ENCODE measurements at regions not wholly inside any gene's neighbourhood (a gene's known extent, or its start where the extent isn't known, plus 50 kb on each side); places are given as distances from the start of the nearest gene placed in this dataset.

DNA sequence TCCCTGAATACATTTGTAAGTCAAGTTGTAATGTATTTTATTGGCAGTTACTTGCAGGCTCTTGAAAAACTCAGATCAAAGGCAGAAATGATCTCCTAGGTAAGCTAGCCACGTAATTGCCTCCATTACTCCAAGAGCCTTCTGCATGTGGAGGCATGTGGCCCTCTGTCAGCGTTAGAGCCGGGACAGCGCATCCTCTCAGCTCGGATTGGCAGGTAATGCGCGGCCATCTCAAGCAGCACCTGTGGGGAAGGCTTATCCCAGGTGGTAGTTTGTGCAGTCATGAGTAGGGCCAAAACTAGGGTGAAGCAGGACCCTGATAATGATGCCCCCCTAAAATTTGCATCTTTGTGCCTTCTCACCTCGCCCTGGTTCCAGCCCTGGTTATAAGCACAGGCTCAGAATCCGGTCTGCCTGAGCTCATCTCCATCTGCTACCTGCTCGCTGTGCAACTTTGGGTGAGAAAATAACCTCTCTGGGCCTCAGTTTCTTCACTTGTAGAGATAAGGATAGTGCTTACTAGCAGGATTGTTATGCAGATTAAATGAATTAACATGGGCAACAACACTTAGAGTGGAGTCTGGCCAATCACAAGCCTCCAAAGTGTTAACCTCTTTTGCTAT is 157.5 kb upstream of the PMEPA1 start:
- no peak for DNase-seq (ENCODE audit: low spot score)

DNA sequence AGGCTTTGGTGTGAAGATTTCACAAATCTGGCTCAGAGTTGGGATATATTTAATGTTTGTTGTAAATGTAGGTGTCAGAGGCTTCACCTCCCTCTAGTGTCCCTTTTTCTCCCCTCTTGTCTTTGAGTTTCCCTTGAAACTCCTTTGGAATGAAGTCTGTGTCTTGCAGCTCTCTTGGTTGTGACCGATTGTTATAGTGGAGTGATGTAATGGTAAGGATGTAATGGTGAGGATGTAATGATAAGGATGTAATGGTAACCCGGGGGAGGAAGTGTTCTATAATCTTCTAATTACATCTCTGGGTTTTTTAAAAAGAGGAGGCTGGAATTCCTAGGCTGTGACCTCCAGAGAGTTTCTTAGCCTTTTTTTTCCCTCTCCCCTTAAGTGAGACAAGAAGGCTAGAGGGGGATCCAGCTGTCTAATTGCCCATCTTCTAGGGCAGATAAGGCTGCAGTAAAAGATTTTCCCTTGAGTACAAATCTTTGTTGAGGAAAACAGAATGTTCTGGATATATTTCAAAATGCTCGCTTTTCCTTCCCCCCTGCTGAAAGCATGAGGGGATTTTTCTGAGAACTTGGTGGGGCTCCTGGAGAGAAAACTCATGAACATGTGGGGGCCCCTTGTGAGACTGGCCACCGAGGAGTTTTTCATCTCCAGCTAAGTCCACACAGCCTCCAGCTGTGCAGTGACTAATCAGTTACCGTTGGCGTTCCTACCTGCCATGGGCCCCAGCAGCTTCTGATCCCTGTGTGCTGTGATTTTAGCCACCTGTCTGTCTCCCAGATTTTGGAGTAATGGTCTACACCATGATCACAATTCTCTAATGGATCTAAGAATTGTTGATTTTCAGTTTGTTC is 156.7 kb upstream of the PMEPA1 start:
- intact Hi-C loops (cut with DNase I), result loop anchor here in 1 of 2 donors (5.0 kb wide), 1 partner anchor 1004 kb away; no protein-coding TSS in a partner anchor
- DNase-seq (ENCODE audit: low spot score), result no peak

More for the DNA sequence above, 157.5 kb upstream of the PMEPA1 start:
- intact Hi-C loops (cut with DNase I), result loop anchor here in 1 of 2 donors (5.0 kb wide), 1 partner anchor 1005 kb away; no protein-coding TSS in a partner anchor

DNA sequence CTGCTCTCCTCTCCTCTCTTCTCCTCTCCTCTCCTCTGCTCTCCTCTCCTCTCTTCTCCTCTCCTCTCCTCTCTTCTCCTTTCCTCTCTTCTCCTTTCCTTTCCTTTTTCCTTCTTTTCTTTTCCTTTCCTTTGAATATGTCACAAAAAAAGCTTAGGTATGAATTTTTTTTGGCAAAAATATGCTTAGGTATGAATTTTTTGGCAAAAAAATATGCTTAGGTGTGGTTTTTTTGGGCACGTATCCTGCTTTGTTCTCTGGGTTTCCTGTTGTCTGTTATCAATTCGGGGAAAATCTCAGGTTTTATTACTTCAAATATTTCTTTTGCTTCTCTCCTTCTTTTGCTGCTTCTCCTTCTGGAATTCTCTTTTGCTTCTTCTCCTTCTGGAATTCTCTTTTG is 155.5 kb upstream of the PMEPA1 start:
- intact Hi-C loops (cut with DNase I), result loop anchor here in 1 of 2 donors (5.0 kb wide), 1 partner anchor 1003 kb away; no protein-coding TSS in a partner anchor
- DNase-seq (ENCODE audit: low spot score), result no peak

DNA sequence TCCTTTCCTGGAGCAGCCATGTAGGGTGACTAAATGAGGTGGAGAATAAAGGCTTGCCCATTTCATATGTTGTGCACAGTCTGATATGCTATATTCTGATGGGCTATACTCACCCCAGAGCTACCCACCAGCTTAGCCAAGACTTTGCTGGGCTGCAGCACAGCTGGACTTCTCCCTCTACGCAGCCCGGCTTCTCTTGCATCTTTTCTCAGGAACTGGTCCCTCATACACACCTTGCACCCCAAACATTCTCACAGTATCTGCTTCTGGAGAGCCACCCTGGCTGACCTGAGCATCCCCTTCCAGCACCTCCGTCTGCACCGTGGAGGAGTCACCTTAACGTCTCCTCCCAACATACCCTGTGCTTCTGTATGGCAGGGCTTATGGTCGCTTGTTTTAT is 150.8 kb upstream of the PMEPA1 start:
- DNase-seq (ENCODE audit: low spot score), result no peak
- intact Hi-C loops (cut with DNase I), result no loop called here

DNA sequence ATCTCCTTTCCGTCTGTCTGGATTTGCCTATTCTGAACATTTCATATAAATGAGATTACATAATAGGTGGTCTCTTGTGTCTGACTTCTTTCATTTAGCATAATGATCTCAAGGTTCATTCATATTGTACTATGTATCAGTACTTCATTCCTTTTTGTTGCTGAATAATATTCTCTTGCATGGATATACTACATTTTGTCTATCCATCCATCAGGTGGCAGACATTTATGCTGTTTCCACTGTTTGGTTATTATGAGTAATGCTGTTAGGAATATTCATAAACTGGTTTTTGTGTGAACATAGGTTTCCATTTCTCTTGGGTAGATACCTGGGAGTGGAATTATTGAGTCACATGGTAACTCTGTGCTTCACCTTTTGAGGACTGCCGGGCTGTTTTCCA is 148.2 kb upstream of the PMEPA1 start:
- intact Hi-C loops (cut with DNase I), result no loop called here
- no peak for DNase-seq (ENCODE audit: low spot score)

DNA sequence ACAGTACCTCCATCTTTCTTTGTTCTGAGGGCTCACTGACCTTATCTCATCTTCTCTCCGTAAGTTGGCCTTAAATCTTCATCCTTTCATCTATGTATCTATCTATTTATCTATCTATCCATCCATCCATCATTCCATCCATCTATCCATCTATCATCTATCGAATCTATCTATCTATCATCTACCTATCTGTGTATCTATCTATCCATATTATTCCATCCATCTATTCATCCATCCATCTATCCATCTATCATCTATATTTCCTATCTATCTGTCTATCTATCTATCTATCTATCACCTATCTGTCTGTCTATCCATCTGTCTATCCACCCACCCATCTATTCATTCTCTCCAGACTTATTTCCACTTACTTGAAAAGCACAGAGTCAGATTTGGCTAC is 147.3 kb upstream of the PMEPA1 start:
- DNase-seq (ENCODE audit: low spot score), result no peak
- intact Hi-C loops (cut with DNase I), result no loop called here

DNA sequence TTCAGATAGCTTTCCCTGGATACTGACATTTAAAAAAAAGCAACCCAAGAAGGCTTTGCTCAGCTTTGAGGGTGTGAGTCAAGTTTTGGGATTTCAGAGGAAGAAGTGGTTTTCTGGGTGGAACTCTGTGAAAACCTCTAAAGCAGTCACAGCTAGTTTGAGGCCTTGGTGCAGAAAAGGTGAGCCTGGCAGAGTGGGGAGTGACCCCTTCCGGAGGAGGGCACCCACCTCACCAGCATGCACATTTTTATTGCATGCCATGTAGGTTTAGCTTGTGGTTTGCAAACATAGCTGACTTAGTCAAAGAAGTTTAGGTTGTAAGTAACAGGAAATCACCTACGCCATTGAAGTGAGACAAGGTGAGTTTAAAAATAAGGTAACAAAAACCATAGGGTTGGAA is 146.8 kb upstream of the PMEPA1 start:
- intact Hi-C loops (cut with DNase I), result no loop called here

DNA sequence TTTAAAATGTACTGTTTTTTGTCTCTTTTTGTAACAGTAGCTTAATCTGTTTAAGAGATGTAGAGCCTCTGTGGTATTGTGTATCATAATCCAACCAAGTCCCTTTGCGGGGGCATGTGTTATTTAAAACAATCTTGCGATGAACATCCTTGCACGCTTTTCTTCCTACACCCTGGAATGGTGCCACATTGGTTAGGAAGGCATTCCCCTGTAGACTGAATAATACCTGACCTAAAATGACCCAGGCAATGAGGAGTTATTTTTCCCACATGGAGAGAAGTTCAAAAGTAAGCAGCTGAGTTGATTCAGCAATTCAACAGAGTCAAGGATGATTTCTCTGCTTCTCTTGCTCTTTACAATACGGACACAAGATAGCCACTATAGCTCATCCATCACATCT is 142.0 kb upstream of the PMEPA1 start:
- intact Hi-C loops (cut with DNase I), result no loop called here
- DNase-seq (ENCODE audit: low spot score), result no peak

More for the DNA sequence above, 146.8 kb upstream of the PMEPA1 start:
- DNase-seq (ENCODE audit: low spot score), result no peak

DNA sequence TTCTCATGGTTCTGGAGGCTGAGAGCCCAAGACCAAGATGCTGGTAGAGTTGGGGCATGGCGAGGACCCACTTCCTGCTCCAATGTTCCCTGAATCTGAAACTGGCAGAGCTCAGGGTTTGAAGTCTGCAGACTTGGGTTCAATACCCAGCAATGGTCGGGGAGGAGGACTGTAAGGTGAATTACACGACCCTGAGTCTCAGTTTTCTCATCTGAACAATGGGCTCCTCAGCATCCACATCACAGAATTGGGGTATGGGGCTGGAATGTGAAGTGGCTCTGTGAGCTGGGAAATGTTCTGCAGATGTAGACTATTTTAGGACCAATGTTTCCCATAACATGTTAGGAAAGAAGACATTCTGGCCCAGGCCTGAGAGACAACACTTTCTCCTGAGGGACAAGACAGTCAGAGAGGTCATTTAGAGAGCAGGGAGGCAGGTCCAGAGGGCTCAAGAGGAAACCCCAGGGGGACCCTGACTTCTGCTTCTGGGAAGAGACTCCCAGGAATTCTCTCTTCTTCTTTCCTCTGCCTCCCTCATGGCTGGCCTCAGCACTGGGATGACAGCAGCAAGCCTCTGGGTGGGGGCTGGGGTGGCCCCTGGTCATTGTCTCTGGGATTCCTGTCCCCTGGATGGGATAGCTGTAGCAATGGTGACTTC is 141.3 kb upstream of the PMEPA1 start:
- DNase-seq (ENCODE audit: low spot score), result no peak
- intact Hi-C loops (cut with DNase I), result no loop called here

DNA sequence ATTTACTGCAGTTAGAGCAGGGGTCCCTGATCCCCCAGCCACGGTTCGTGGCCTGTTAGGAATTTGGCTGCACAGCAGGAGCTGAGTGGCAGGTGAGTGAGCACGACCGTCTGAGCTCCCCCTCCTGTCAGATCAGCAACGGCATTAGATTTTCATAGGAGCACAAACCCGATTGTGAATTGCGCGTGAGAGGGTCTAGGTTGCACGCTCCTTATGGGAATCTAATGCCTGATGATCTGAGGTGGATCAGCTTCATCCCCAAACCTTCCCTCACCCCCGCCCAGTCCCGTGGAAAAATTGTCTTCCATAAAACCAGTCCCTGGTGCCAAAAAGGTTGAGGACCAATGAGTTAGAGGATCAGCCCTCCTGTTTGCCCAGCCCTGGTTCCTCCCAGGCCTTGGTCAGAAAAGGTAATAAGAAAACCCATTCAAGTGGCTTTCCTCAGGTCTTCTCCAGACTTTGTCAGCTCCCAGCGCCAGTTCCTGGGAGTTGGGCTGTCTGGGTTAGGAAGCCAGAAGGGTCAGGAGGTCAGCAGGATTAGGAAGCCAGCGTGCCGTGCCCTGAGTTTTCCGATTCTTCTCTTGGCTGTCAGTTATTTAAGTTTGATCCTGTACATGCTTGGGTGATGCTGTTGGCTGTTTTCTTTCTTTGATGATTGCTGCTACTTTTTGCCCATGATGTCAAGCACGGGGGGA is 139.9 kb upstream of the PMEPA1 start:
- no peak for DNase-seq (ENCODE audit: low spot score)
- intact Hi-C loops (cut with DNase I), result no loop called here

DNA sequence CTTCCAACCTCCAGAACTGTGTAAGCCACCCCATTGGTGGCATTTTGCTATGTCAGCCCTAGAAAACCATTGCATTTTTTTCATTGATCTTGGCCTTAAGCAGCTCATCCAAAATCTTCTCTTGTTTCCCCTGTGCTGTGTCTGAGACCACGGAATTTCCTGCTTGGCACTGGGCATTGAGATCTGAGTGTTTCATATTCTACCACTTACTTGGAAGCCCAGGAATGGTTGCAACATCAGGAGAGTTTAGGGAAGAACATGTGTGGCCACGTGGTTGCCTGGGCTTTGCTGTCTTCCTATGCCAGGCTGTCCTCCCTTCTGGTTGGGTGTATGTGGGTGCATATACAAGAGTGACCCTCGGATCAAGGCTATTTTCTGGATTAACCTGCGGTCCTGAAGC is 139.3 kb upstream of the PMEPA1 start:
- DNase-seq (ENCODE audit: low spot score), result no peak
- intact Hi-C loops (cut with DNase I), result no loop called here

DNA sequence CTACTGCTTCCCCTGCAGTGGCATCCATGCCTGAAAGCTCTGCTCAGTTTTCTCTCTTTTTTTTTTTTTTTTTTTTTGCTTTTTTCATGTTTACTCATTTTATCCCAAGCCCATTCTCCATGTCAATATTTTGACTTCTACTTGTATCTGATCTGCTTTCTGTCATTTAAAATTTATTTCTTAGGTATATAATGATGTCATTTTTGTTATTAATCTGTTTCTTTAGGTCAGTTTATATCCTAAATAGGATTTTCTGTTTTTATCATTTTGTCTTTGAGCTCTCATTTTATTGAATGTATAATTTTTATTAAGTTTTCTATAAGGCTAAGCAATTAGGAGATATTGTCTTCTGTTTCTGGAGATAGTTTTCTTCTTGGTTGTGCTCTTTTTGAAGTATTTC is 138.5 kb upstream of the PMEPA1 start:
- no peak for DNase-seq (ENCODE audit: low spot score)
- intact Hi-C loops (cut with DNase I), result no loop called here

DNA sequence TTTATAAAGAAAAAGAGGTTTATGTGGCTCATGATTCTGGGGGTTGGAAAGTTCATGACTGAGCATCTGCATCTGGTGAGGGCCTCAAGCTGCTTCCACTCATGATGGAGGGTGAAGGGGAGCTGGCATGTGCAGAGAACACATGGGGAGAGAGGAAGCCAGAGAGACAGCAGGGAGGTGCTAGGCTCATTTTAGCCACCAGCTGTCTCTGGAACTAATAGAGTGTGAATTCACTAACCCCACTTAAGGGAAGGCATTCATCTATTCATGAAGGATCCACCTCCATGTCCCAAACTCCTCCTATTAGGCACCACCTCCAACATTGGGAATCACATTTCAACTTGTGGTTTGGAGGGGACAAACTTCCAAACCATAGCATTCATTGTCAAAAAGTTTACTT is 137.3 kb upstream of the PMEPA1 start:
- DNase-seq (ENCODE audit: low spot score), result no peak
- intact Hi-C loops (cut with DNase I), result no loop called here

DNA sequence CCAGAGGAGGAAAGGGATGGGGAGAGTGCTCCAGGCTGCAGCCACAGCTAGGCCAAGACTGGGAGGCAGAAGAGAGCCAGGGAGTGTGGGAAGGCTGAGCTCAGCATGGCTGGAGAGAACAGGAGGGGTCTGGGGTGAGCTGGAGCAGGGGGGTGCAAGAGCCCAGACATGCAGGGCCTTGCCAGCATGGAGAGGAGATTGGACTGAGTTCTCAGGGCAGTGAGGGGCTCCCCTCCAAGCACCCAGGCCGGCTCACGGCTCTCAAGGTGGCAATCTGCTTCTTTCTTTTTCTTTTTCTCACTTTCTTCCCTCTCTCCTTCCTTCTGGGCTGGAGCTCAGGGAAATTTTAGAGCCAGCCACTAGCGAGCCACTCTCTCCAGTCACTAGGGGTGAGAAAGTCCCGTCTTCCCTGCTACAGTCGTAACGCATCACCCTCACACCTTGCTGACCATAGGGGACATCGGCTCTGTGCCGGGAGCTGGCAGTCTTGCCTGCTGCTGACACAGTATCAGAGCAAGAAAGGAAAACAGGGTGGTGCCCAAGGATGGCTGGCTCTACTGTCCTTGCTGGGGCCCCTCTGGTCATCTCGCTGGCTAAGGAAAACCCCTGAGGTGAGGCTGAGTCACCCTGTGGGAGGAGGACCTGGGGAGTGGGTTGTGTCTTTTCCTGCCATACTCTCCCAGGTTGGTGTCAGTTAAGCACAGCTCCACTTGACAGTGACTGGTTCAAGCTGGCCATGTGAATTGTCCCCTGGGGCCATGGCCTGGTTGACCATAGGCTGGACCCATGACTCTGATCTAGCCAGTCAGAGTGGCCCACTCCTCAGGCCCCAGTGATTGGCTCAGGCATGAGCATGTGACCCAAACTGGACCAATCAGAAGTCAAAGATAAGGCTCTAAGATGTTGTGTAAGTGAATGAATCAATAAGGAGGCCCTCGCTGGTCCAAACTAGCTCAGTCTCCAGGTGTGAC is 135.1 kb upstream of the PMEPA1 start:
- no peak for DNase-seq (ENCODE audit: low spot score)
- intact Hi-C loops (cut with DNase I), result no loop called here

DNA sequence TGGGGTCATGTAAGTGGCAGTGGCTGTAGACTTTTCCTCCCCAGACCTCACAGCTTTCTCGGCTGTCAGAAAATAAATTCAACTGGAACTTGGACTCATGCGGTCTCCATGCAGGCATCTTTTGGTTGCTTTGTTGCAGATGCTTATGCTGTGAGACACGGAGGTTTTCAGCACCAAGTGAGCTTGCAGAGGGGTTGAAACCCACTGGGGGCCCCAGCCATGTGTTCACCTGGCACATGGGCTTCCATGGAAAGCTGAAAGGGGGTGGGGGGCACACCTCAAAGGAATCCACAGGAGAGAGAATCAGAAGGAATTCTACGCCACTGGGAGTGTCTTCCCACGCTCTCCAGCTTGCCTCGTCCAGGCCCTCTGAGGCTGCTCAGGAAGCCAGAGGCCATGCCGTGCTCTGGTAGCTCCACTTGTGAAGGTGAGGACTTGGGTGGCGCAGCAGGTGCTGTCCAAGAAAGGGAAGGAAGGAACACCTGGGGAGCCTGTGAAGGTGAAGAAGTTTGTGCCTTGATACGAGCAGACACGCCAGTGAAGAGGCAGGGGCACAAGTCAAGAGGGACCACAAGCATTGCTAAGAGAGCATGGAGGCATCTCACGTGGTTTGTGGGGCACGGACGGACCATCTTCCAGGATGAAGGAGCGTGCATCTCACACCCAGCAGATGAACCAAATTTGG is 134.3 kb upstream of the PMEPA1 start:
- no peak for DNase-seq (ENCODE audit: low spot score)
- intact Hi-C loops (cut with DNase I), result no loop called here

DNA sequence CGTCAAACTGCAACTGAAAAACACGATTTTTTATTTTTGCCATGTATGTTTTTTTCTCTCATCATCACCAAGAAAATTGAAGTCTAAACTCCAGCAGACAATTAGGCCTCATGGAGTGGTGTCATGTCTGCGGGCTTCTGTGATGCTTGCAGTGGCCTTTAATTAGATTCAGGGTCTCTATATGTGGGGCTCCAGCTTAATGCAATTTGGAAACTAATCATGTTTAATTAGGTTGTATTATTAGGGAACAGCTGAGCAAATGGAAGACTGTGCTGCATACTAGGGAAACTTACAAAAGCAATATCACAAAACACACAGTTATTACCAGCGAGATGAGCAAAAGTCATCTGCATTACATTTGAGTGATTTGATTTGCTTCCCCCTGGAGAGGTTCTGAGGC is 132.9 kb upstream of the PMEPA1 start:
- no peak for DNase-seq (ENCODE audit: low spot score)
- intact Hi-C loops (cut with DNase I), result no loop called here

DNA sequence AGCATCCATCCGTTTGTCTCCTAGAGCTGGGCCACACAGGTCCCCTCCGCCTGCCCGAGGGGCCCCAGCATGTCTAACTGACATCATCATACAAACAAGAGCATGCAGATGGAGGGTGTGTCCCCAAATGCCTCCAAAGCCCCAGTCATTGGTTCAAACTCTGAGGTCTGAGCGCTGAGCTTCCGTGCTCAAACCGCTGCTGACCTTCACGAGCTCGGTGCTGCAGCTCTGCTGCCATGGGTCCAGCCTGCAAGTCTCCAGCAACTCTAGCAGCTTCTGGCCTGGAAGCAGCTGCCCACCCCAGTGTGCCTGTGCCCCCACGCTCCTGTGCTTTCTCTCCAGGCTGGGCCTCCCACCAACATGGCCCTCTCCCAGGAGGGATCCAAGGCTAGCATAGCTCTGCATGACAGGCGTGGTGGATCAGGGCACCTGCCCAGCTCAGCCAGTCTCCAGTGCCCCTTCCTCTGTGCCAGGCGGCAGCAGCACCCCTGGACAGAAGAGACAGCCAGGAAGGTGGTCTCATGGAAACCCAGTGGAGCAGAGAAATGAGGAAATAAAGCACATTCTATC is 131.6 kb upstream of the PMEPA1 start:
- intact Hi-C loops (cut with DNase I), result no loop called here
- DNase-seq (ENCODE audit: low spot score), result no peak

Data from posterior vena cava (tissue), 2 donors.